IMR-90 (cell line): ENCODE measurements at regions not wholly inside any gene's neighbourhood (a gene's known extent, or its start where the extent isn't known, plus 50 kb on each side); places are given as distances from the start of the nearest gene placed in this dataset.

Experiments
- ATAC-seq: fragments of 200-7000 bp; cut with Tn5 transposase; 2 replicates; pipeline ENCODE4 v1.9.1; 2020; ENCODE audit warnings: low read depth, mild to moderate bottlenecking, moderate library complexity
- BruUV-seq: library from RNA; stranded (reverse); fragments of 400-500 nt; replicated peaks from 2 replicates; lab custom pipeline; 2021; lab: Mats Ljungman, UMichigan
- CTCF ChIA-PET: fragments of 300-600 bp; formaldehyde crosslinking; extraction: SDS; loops from one replicate; lab custom pipeline; 2021; ENCODE audit warnings: antibody characterized with exemption; lab: Yijun Ruan, JAX
- POLR2A ChIA-PET: fragments of 300-600 bp; sonication (Branson Sonifier 250); formaldehyde crosslinking; loops from one replicate; lab custom pipeline; 2022; ENCODE audit warnings: antibody characterized with exemption; ENCODE audit not compliant: unreplicated experiment; lab: Charles Lee
- DNase-seq: peaks from one replicate; pipeline ENCODE4 v3.0.0; 2013
- H2AFZ ChIP-seq: replicated peaks from 2 replicates; pipeline ENCODE3; 2013; ENCODE audit warnings: low read length, mild to moderate bottlenecking; ENCODE audit not compliant: poor library complexity
- H2AK5ac ChIP-seq: 2 replicates; pipeline ENCODE4 v1.6.1; 2013; ENCODE audit warnings: low read depth, low read length, inconsistent platforms
- H2AK9ac ChIP-seq: replicated peaks from 2 replicates; pipeline ENCODE3; 2013; ENCODE audit warnings: mild to moderate bottlenecking, low read depth, low read length, moderate library complexity; ENCODE audit not compliant: poor library complexity
- H2BK120ac ChIP-seq: 2 replicates; pipeline ENCODE4 v1.6.1; 2013; ENCODE audit warnings: low read depth, low read length, inconsistent platforms
- H2BK15ac ChIP-seq: 3 replicates; pipeline ENCODE4 v1.6.1; 2013; ENCODE audit warnings: low read depth, low read length, inconsistent platforms
- H2BK20ac ChIP-seq: 2 replicates; pipeline ENCODE4 v1.6.1; 2013; ENCODE audit warnings: low read depth, mild to moderate bottlenecking, inconsistent platforms, low read length, moderate library complexity
- H2BK5ac ChIP-seq: 2 replicates; pipeline ENCODE4 v1.6.1; 2013; ENCODE audit warnings: mild to moderate bottlenecking, low read depth, low read length, inconsistent platforms; ENCODE audit not compliant: poor library complexity, severe bottlenecking
- H3K14ac ChIP-seq: replicated peaks from 2 replicates; pipeline ENCODE4 v1.6.1; 2013; ENCODE audit warnings: low read depth, low read length, inconsistent platforms
- H3K18ac ChIP-seq: 2 replicates; pipeline ENCODE4 v1.6.1; 2013; ENCODE audit warnings: low read depth, low read length, control low read depth
- H3K23ac ChIP-seq: 2 replicates; pipeline ENCODE4 v1.6.1; 2013; ENCODE audit warnings: low read depth, low read length, inconsistent platforms
- H3K27ac ChIP-seq: 2 replicates; pipeline ENCODE4 v1.5.1; 2013; ENCODE audit warnings: mild to moderate bottlenecking, control low read depth, low read length; ENCODE audit not compliant: insufficient read depth
- H3K27me3 ChIP-seq: 2 replicates; pipeline ENCODE4 v1.6.1; 2013; ENCODE audit warnings: low read length; ENCODE audit not compliant: control insufficient read depth, insufficient read depth
- H3K36me3 ChIP-seq: 2 replicates; pipeline ENCODE4 v1.6.1; 2013; ENCODE audit warnings: low read length, mixed read lengths; ENCODE audit not compliant: control insufficient read depth, insufficient read depth
- H3K4ac ChIP-seq: 2 replicates; pipeline ENCODE4 v1.6.1; 2013; ENCODE audit warnings: low read depth, low read length, inconsistent platforms
- H3K4me1 ChIP-seq: 2 replicates; pipeline ENCODE4 v1.6.1; 2013; ENCODE audit warnings: low read length, mixed read lengths; ENCODE audit not compliant: control insufficient read depth, insufficient read depth
- H3K4me2 ChIP-seq: 2 replicates; pipeline ENCODE4 v1.6.1; 2013; ENCODE audit warnings: low read depth, mild to moderate bottlenecking, control low read depth, low read length, moderate library complexity
- H3K4me3 ChIP-seq: 2 replicates; pipeline ENCODE4 v1.5.1; 2013; ENCODE audit warnings: low read depth, mild to moderate bottlenecking, control low read depth, low read length, moderate library complexity; ENCODE audit not compliant: insufficient read depth
- H3K56ac ChIP-seq: 2 replicates; pipeline ENCODE4 v1.6.1; 2013; ENCODE audit warnings: low read length, inconsistent platforms; ENCODE audit not compliant: insufficient read depth; ENCODE audit errors: extremely low read depth
- H3K79me1 ChIP-seq, 2 experiments: 2 replicates each; pipeline ENCODE4 v1.6.1; 2013; ENCODE audit warnings: low read length in 2 of 2, inconsistent platforms in 1 of 2, low read depth in 1 of 2
- H3K9ac ChIP-seq: 2 replicates; pipeline ENCODE4 v1.6.1; 2013; ENCODE audit warnings: low read depth, low read length, control low read depth
- H3K9me1 ChIP-seq: 2 replicates; pipeline ENCODE4 v1.6.1; 2013; ENCODE audit warnings: low read length, inconsistent platforms; ENCODE audit not compliant: insufficient read depth
- H3K9me3 ChIP-seq: 2 replicates; pipeline ENCODE4 v1.6.1; 2013; ENCODE audit warnings: low read length; ENCODE audit not compliant: control insufficient read depth, insufficient read depth
- H4K20me1 ChIP-seq: 2 replicates; pipeline ENCODE4 v1.6.1; 2013; ENCODE audit warnings: low read length, inconsistent platforms; ENCODE audit not compliant: insufficient read depth
- H4K5ac ChIP-seq: 2 replicates; pipeline ENCODE4 v1.6.1; 2013; ENCODE audit warnings: mild to moderate bottlenecking, low read depth, low read length, control low read depth
- H4K8ac ChIP-seq, 2 experiments: 2 replicates each; pipeline ENCODE4 v1.6.1; 2013; ENCODE audit warnings: low read depth in 2 of 2, low read length in 2 of 2, control low read depth in 1 of 2, inconsistent platforms in 1 of 2
- H4K91ac ChIP-seq: 2 replicates; pipeline ENCODE4 v1.6.1; 2013; ENCODE audit warnings: low read depth, low read length, inconsistent platforms; ENCODE audit not compliant: insufficient read depth
- BHLHE40 ChIP-seq: fragments of 150-350 bp; IDR thresholded peaks from 2 replicates; pipeline ENCODE4 v1.6.1; 2016; ENCODE audit warnings: mild to moderate bottlenecking, low read depth, low read length
- CEBPB ChIP-seq: IDR thresholded peaks from 2 replicates; pipeline ENCODE4 v1.6.1; 2012; ENCODE audit warnings: low read depth, low read length, improper control_type of control experiment
- CHD1 ChIP-seq: IDR thresholded peaks from 2 replicates; pipeline ENCODE4 v1.6.1; 2012; ENCODE audit warnings: low read depth, low read length, improper control_type of control experiment
- CTCF ChIP-seq: conservative IDR thresholded peaks from 2 replicates; pipeline ENCODE4 v1.5.1; 2012; ENCODE audit warnings: mild to moderate bottlenecking, low read depth, low read length, improper control_type of control experiment
- ELK1 ChIP-seq: fragments of 150-350 bp; IDR thresholded peaks from 2 replicates; pipeline ENCODE4 v1.6.1; 2016; ENCODE audit warnings: low read depth, mild to moderate bottlenecking, low read length, moderate library complexity, borderline replicate concordance
- FOS ChIP-seq: fragments of 150-350 bp; IDR thresholded peaks from 2 replicates; pipeline ENCODE4 v1.6.1; 2016; ENCODE audit warnings: low read depth, low read length
- MAFK ChIP-seq: IDR thresholded peaks from 2 replicates; pipeline ENCODE4 v1.6.1; 2012; ENCODE audit warnings: low read depth, low read length, improper control_type of control experiment
- MXI1 ChIP-seq: IDR thresholded peaks from 2 replicates; pipeline ENCODE4 v1.6.1; 2012; ENCODE audit warnings: low read depth, mild to moderate bottlenecking, low read length, moderate library complexity, borderline replicate concordance
- POLR2A ChIP-seq: IDR thresholded peaks from 2 replicates; pipeline ENCODE4 v1.6.1; 2012; ENCODE audit warnings: mild to moderate bottlenecking, low read depth, low read length
- RAD21 ChIP-seq: IDR thresholded peaks from 2 replicates; pipeline ENCODE4 v1.6.1; 2012; ENCODE audit warnings: low read length, improper control_type of control experiment
- RFX5 ChIP-seq: IDR thresholded peaks from 2 replicates; pipeline ENCODE4 v1.8.0; 2012; ENCODE audit warnings: low read depth, mild to moderate bottlenecking, low read length, moderate library complexity
- USF2 ChIP-seq: fragments of 150-350 bp; IDR thresholded peaks from 2 replicates; pipeline ENCODE4 v1.6.1; 2017; ENCODE audit warnings: mild to moderate bottlenecking, antibody characterized with exemption, low read length, low read depth
- WGBS, 2 experiments: methylation state at CpG; one replicate each; pipeline versions ENCODE4 v1.1.5 to v1.1.7; 2013; ENCODE audit warnings: missing lambda C conversion rate in 2 of 2; ENCODE audit not compliant: insufficient read length in 1 of 2; ENCODE audit errors: extremely low coverage in 2 of 2; 5-methylcytosine and 5-hydroxymethylcytosine counted together
- dilution Hi-C: fragments of 300-500 bp; cut with HindIII; formaldehyde crosslinking; loops from one replicate; pipeline ENCODE4 v1.14.3; 2018; ENCODE audit warnings: low sequenced_read_pairs; ENCODE audit not compliant: unreplicated experiment
- in situ Hi-C: fragments of 300-500 bp; cut with MboI; formaldehyde crosslinking; loops from 3 replicates; pipeline ENCODE4 v1.14.3; 2019; ENCODE audit warnings: low sequenced_read_pairs, inconsistent platforms, mixed read lengths
- intact Hi-C: fragments of 100-400 bp; cut with micrococcal nuclease; formaldehyde crosslinking; loops from 2 replicates; pipeline ENCODE4 v1.10.0; 2022

- no peaks in the 10 kb centered on the region for H4K20me1 ChIP-seq
- dilution Hi-C loops (no loop called here), intact Hi-C loops (no loop called here), in situ Hi-C loops (no loop called here)
- H2AFZ ChIP-seq, result no peak overlapping the region
- no peak overlapping the region for H4K91ac ChIP-seq
- H3K79me1 ChIP-seq, result no peaks in the 10 kb centered on the region
- H2BK15ac ChIP-seq, result no peak overlapping the region
- POLR2A ChIA-PET, result no interaction called here
- H3K4me3 ChIP-seq, result no peak overlapping the region
- H2AK9ac ChIP-seq, result no peak overlapping the region
- H2AK5ac ChIP-seq, result no peak overlapping the region
- no peak overlapping the region for H4K8ac ChIP-seq
- H3K56ac ChIP-seq, result no peak overlapping the region
- no peak for DNase-seq
- ATAC-seq, result no peak
- peaks cover 11% of the 10 kb centered on the region for H3K9me3 ChIP-seq
- H3K27me3 ChIP-seq, result no peaks in the 10 kb centered on the region
- H2BK5ac ChIP-seq, result no peak overlapping the region
- H3K4me1 ChIP-seq, result no peaks in the 10 kb centered on the region
- BruUV-seq, result no TSS peak
- H2BK20ac ChIP-seq, result no peak overlapping the region
- no peak overlapping the region for H3K14ac ChIP-seq
- H3K23ac ChIP-seq, result no peak overlapping the region
- no peak overlapping the region for H4K5ac ChIP-seq
- H3K27ac ChIP-seq, result no peak overlapping the region
- no peak overlapping the region for H3K18ac ChIP-seq
- no peak overlapping the region for H3K4me2 ChIP-seq
- no peak overlapping the region for H3K4ac ChIP-seq
- no CpG with 5 or more reads among the region's 3 CpGs for WGBS, 2 experiments
- CTCF ChIA-PET, result no interaction called here
- no peak overlapping the region for H3K9ac ChIP-seq
- no peaks in the 10 kb centered on the region for H3K36me3 ChIP-seq
- no peak overlapping the region for H2BK120ac ChIP-seq
- TF ChIP-seq CHD1 (no peak), ELK1 (no peak), CEBPB (no peak), FOS (no peak), BHLHE40 (no peak), USF2 (no peak), MAFK (no peak), RFX5 (no peak), MXI1 (no peak), CTCF (no peak), POLR2A (no peak), RAD21 (no peak)
- H3K9me1 ChIP-seq, result no peaks in the 10 kb centered on the region
Observed at GRCh38 chr12:126383506-126383905, 1318.3 kb downstream of the AACS start.
